DMS114 treated with DMSO at 0.1 percent for 48 hours (cell line): ENCODE measurements at regions not wholly inside any gene's neighbourhood (a gene's known extent, or its start where the extent isn't known, plus 50 kb on each side); places are given as distances from the start of the nearest gene placed in this dataset.

Source experiments
- DNase-seq: peaks from one replicate; lab custom pipeline; 2025; ENCODE audit not compliant: unreplicated experiment; lab: John Stamatoyannopoulos, UW

- no peak for DNase-seq
Observed at GRCh38 chrX:71000139-71000538, 68.0 kb downstream of the SNX12 start.

- peak; percentile 45 for DNase-seq
Observed at GRCh38 chrX:70998411-70999027, 67.6 kb upstream of the SLC7A3 start.

- DNase-seq = no peak
Observed at GRCh38 chrX:70995338-70995737, 64.4 kb upstream of the SLC7A3 start.

- DNase-seq = no peak
Observed at GRCh38 chrX:70988425-70988824, 57.5 kb upstream of the SLC7A3 start.
